GM12878 (cell line): ENCODE measurements at regions not wholly inside any gene's neighbourhood (a gene's known extent, or its start where the extent isn't known, plus 50 kb on each side); places are given as distances from the start of the nearest gene placed in this dataset.

Experiments
- ATAC-seq: fragments of 200-7000 bp; cut with Tn5 transposase; 3 replicates; pipeline ENCODE4 v1.9.1; 2020; ENCODE audit warnings: mild to moderate bottlenecking, moderate library complexity
- BruUV-seq: library from RNA; stranded (reverse); fragments of 400-500 nt; replicated peaks from 2 replicates; lab custom pipeline; 2021; lab: Mats Ljungman, UMichigan
- CTCF ChIA-PET: fragments of 300-600 bp; sonication (Branson Sonifier 250); formaldehyde crosslinking; extraction: SDS; loops from one replicate; lab custom pipeline; 2021; ENCODE audit warnings: inconsistent platforms; lab: Yijun Ruan, JAX
- POLR2A ChIA-PET: fragments of 350-600 bp; formaldehyde crosslinking; extraction: SDS; loops from one replicate; lab custom pipeline; 2021; ENCODE audit warnings: inconsistent platforms; lab: Charles Lee
- RAD21 ChIA-PET: fragments of 300-600 bp; sonication (Branson Sonifier 250); formaldehyde crosslinking; loops from one replicate; lab custom pipeline; 2023; ENCODE audit warnings: antibody characterized with exemption; ENCODE audit not compliant: unreplicated experiment; lab: Charles Lee
- SMC1A ChIA-PET: fragments of 300-600 bp; sonication (Branson Sonifier 250); formaldehyde crosslinking; loops from one replicate; lab custom pipeline; 2023; ENCODE audit not compliant: unreplicated experiment, uncharacterized antibody; lab: Charles Lee
- DNase-seq: peaks from one replicate; pipeline ENCODE4 v3.0.0-alpha.2; 2011; ENCODE audit warnings: low read depth, low spot score
- FAIRE-seq: peaks from 3 replicates; lab custom pipeline; 2011; peaks lifted over from hg19 to GRCh38; lab: Jason Lieb, UNC
- H2AFZ ChIP-seq: 2 replicates; pipeline ENCODE4 v1.6.0; 2011; ENCODE audit warnings: low read depth, low read length, control low read depth; ENCODE audit not compliant: control insufficient read depth
- H3K27ac ChIP-seq: 2 replicates; pipeline ENCODE4 v1.5.1; 2011; ENCODE audit warnings: control low read depth; ENCODE audit not compliant: control insufficient read depth, insufficient read depth
- H3K27me3 ChIP-seq, 2 experiments: replicated peaks in 1 of 2; 2 replicates each; pipeline versions ENCODE4 v1.6.0 to v1.6.1; 2011; ENCODE audit warnings: low read length in 1 of 2; ENCODE audit not compliant: control insufficient read depth in 2 of 2, insufficient read depth in 2 of 2
- H3K36me3 ChIP-seq, 2 experiments: 2 replicates each; pipeline ENCODE4 v1.5.1; 2011; ENCODE audit warnings: low read length in 1 of 2; ENCODE audit not compliant: control insufficient read depth in 2 of 2, insufficient read depth in 2 of 2
- H3K4me1 ChIP-seq: 2 replicates; pipeline ENCODE4 v1.6.1; 2011; ENCODE audit warnings: mild to moderate bottlenecking, low read length, moderate library complexity, mixed read lengths; ENCODE audit not compliant: control insufficient read depth, insufficient read depth
- H3K4me2 ChIP-seq: 2 replicates; pipeline ENCODE4 v1.6.0; 2011; ENCODE audit warnings: control low read depth; ENCODE audit not compliant: control insufficient read depth, insufficient read depth
- H3K4me3 ChIP-seq: fragments of 200-600 bp; sonication (generic); 2 replicates; pipeline ENCODE4 v1.5.1; 2016
- H3K79me2 ChIP-seq: 2 replicates; pipeline ENCODE4 v1.6.0; 2011; ENCODE audit warnings: low read length; ENCODE audit not compliant: control insufficient read depth, insufficient read depth
- H3K9ac ChIP-seq: 2 replicates; pipeline ENCODE4 v1.8.0; 2011; ENCODE audit warnings: low read length, control low read depth, mixed read lengths; ENCODE audit not compliant: control insufficient read depth, insufficient read depth
- H3K9me3 ChIP-seq: replicated peaks from 3 replicates; pipeline ENCODE4 v1.5.1; 2011; ENCODE audit warnings: mild to moderate bottlenecking, low read length; ENCODE audit not compliant: control insufficient read depth, insufficient read depth
- H4K20me1 ChIP-seq: 2 replicates; pipeline ENCODE4 v1.6.0; 2011; ENCODE audit not compliant: control insufficient read depth, insufficient read depth
- CHD1 ChIP-seq: IDR thresholded peaks from 2 replicates; pipeline ENCODE4 v1.6.1; 2012; ENCODE audit warnings: low read depth, low read length, improper control_type of control experiment
- EGR1 ChIP-seq, 2 experiments: IDR thresholded peaks; 1 replicate in 1 of 2; 2 replicates in 1 of 2; pipeline ENCODE4 v1.6.1; 2011 to 2012; ENCODE audit warnings: low read depth in 2 of 2, low read length in 2 of 2, borderline replicate concordance in 1 of 2, mild to moderate bottlenecking in 1 of 2, moderate library complexity in 1 of 2
- HCFC1 ChIP-seq: fragments of 150-350 bp; IDR thresholded peaks from 2 replicates; pipeline ENCODE4 v1.6.1; 2014; ENCODE audit warnings: low read length
- MEF2A ChIP-seq: IDR thresholded peaks from 2 replicates; pipeline ENCODE4 v1.6.1; 2011; ENCODE audit warnings: low read depth, mild to moderate bottlenecking, low read length, moderate library complexity; ENCODE audit not compliant: insufficient read depth
- WGBS: methylation state at CpG from one replicate; pipeline ENCODE4 v1.1.6; 2016; ENCODE audit warnings: low lambda C conversion rate; ENCODE audit not compliant: insufficient replicate concordance, insufficient coverage; ENCODE audit errors: missing lambda C conversion rate; 5-methylcytosine and 5-hydroxymethylcytosine counted together
- in situ Hi-C: fragments of 300-500 bp; cut with MboI; formaldehyde crosslinking; loops from 9 replicates; pipeline ENCODE4 v1.14.3; 2018; ENCODE audit warnings: mixed read lengths
- intact Hi-C: fragments of 100-400 bp; cut with micrococcal nuclease; formaldehyde crosslinking; loops from one replicate; pipeline ENCODE4 v1.14.2; 2022; ENCODE audit not compliant: unreplicated experiment
- TF ChIP-seq, protein P1 (sequence below): fragments of 450-650 bp; IDR thresholded peaks from 2 replicates; pipeline ENCODE4 v1.6.1; 2018; ENCODE audit warnings: borderline replicate concordance, mild to moderate bottlenecking; ENCODE audit not compliant: partially characterized antibody

DNA sequence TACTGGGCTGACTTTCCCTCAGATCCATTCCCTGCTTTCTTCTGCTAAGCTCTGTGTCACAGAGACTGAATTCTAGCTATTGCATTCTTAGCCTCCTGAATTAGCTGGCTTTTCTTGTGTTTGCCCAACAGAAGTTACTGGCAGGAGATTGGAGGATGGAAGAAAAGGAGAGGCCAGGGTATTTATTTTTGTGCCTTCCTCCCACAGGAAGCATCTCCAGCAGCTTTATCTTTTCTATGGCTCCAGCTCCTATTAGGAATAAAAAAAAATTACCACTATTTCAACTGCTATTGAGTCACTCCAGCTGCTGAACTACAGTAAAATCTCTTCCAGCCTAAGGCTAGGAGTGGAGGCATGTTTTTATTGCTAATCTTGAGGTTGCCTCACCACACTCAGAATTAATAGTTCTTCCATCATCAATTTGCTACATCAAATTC lies 492.4 kb downstream of the RFPL4B start (continued):
- TF ChIP-seq, protein P1, sequence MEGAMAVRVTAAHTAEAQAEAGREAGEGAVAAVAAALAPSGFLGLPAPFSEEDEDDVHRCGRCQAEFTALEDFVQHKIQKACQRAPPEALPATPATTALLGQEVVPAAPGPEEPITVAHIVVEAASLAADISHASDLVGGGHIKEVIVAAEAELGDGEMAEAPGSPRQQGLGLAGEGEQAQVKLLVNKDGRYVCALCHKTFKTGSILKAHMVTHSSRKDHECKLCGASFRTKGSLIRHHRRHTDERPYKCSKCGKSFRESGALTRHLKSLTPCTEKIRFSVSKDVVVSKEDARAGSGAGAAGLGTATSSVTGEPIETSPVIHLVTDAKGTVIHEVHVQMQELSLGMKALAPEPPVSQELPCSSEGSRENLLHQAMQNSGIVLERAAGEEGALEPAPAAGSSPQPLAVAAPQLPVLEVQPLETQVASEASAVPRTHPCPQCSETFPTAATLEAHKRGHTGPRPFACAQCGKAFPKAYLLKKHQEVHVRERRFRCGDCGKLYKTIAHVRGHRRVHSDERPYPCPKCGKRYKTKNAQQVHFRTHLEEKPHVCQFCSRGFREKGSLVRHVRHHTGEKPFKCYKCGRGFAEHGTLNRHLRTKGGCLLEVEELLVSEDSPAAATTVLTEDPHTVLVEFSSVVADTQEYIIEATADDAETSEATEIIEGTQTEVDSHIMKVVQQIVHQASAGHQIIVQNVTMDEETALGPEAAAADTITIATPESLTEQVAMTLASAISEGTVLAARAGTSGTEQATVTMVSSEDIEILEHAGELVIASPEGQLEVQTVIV = no peak

GRCh38 chr6:112841553-112842329 lies 494.6 kb downstream of the RFPL4B start:
- WGBS = 3% methylated on average over 4 of the region's 4 CpGs
- in situ Hi-C loops (no loop called here), intact Hi-C loops (no loop called here)
- TF ChIP-seq MEF2A (no peak), CHD1 (no peak), HCFC1 (no peak), EGR1 (IDR thresholded peaks at IDR 0.05; ENCODE audit: borderline replicate concordance in 1 of 2, low read depth in 2 of 2, low read length in 2 of 2) (no peak)
- Histone ChIP-seq H4K20me1 (no peaks in the 10 kb centered on the region), H3K27ac (peak overlapping the region; percentile 24; the same call in 1 of the 2 replicates), H3K27me3 (no peaks in the 10 kb centered on the region), H3K9ac (no peak overlapping the region), H3K36me3 (no peaks in the 10 kb centered on the region), H2AFZ (peak overlapping the region; percentile 63; the same call in 1 of the 2 replicates), H3K4me2 (peak overlapping the region; percentile 54; the same call in 1 of the 2 replicates), H3K4me1 (peaks cover 14% of the 10 kb centered on the region), H3K79me2 (no peaks in the 10 kb centered on the region), H3K4me3 (no peak overlapping the region), H3K9me3 (no peaks in the 10 kb centered on the region)
- ChIA-PET POLR2A (interaction anchor here (1.0 to 1.1 kb wide), 2 partner anchors 15 to 18 kb away, joined by 3 to 5 read pairs; no protein-coding TSS in a partner anchor), SMC1A (interaction anchor here (0.8 to 2.2 kb wide), 12 partner anchors 9 to 1063 kb away, joined by 3 to 8 read pairs (median 4); no protein-coding TSS in a partner anchor), CTCF (interaction anchor here (0.6 to 1.2 kb wide), 5 partner anchors 23 to 1067 kb away, joined by 3 to 5 read pairs (median 3); no protein-coding TSS in a partner anchor), RAD21 (interaction anchor here (0.8 to 2.2 kb wide), 5 partner anchors 9 to 1037 kb away, joined by 3 to 10 read pairs (median 4); no protein-coding TSS in a partner anchor)
- no TSS peak for BruUV-seq
- ATAC-seq (peak; percentile 69), DNase-seq (peak; percentile 9), FAIRE-seq (no peak)
